GM12872 (cell line): ENCODE measurements at regions not wholly inside any gene's neighbourhood (a gene's known extent, or its start where the extent isn't known, plus 50 kb on each side); places are given as distances from the start of the nearest gene placed in this dataset.

Experiments used
- TF ChIP-seq, protein P1 (sequence below): IDR thresholded peaks from 3 replicates; pipeline ENCODE4 v1.5.1; 2011; ENCODE audit warnings: low read depth, mild to moderate bottlenecking, low read length, moderate library complexity; ENCODE audit not compliant: insufficient read depth

DNA sequence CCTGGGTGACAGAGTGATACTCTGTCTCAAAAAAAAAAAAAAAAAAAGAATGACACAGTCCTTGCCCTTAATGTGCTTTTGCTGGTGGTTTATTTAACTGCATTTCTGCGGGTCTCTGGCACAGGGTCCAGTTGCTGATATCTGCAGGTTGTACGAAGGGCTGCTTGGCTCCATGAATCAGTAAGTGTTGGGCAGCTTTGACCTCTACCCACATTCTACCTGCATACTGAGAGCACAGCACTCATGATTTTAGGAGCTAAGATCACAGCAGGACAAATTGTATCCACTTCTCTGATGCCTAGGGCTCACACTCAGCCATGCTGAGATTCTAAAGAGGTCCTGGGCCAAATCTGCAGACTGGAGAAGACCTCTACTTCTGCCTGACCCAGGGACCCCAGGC, 119.4 kb upstream of the MYCN start:
- TF ChIP-seq, protein P1, sequence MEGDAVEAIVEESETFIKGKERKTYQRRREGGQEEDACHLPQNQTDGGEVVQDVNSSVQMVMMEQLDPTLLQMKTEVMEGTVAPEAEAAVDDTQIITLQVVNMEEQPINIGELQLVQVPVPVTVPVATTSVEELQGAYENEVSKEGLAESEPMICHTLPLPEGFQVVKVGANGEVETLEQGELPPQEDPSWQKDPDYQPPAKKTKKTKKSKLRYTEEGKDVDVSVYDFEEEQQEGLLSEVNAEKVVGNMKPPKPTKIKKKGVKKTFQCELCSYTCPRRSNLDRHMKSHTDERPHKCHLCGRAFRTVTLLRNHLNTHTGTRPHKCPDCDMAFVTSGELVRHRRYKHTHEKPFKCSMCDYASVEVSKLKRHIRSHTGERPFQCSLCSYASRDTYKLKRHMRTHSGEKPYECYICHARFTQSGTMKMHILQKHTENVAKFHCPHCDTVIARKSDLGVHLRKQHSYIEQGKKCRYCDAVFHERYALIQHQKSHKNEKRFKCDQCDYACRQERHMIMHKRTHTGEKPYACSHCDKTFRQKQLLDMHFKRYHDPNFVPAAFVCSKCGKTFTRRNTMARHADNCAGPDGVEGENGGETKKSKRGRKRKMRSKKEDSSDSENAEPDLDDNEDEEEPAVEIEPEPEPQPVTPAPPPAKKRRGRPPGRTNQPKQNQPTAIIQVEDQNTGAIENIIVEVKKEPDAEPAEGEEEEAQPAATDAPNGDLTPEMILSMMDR = no peak

DNA sequence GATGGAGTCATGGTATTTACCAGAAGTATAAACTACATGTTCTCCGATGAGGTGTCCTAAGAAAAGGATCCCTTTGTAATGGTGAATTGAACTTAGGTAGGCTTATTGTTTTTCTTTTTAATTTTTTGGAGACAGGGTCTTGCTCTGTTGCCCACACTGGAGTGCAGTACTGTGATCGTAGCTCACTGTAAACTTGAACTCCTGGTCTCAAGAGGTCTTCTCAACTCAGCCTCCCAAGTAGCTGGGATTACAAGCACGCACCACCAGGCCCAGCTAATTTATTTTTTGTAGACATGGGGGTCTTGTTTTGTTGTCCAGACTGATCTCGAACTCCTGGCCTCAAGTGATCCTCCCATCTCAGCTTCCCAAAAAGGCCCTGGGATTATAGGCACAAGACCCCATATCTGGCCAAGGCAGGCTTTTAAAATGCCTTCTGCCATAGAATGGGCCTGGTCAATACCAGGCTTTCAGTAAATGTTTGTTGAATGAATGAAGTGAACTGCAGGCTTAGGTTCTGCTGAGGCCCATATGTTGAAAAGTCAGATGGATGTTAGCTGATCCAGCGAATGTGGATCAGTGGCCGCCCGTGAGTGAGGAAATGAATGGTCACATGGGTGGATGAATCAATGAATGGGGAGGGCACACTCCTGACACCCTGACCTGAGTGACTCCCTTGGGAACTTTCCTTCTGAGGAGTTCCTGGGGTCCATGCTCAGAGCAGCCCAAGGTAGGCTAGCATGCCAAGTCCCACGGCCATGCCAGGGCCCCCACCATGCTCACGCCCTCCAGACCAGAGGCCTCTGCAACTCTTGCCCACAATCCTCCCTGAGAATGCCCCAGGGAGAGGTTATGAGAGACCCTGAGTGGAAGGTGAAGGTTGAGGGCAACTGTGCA, 118.0 kb upstream of the MYCN start:
- TF ChIP-seq, protein P1 = no peak

DNA sequence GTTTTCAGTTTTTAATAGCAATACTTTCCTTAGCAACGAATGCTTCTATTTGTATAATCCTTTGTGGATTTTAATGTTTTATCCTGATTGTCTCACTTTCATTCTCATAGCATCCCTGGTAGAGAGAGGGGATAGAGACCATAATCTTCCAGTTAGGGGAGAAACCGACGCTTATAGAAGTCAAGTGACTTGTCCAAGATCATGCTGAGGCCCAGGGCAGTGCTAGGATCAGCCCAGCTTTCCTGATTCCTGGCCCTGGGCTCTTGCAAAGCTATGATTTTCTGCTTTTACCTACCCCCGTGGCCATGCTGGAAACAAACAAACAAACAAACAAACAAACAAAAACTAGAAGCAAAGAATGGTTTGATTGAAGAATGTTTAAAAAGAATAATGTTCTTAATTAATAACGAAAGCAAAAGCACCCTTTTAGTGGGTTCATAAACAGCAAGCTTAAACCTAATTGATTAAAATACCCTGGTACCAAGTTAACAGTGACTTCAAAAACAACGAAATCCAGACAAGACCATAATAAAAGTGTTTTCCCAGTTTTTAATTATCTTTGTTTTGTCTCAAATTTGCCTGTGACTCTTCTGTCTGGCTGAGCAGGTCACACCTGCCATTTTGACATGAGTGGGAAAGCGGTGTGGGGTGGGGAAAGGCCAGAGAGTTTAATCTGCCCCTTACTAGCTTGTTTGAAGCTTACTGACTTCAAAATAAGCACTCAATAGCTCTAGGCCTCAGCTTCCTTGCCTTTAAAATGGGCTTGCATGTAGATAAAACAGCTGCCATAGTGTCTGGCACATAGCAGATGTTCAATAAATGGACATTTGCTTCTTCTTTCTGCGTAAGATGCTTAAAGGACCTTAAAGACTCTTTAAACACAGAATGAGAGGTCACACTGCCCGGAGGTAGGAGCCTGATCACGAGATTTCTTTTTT, 116.6 kb upstream of the MYCN start:
- TF ChIP-seq, protein P1 = no peak

DNA sequence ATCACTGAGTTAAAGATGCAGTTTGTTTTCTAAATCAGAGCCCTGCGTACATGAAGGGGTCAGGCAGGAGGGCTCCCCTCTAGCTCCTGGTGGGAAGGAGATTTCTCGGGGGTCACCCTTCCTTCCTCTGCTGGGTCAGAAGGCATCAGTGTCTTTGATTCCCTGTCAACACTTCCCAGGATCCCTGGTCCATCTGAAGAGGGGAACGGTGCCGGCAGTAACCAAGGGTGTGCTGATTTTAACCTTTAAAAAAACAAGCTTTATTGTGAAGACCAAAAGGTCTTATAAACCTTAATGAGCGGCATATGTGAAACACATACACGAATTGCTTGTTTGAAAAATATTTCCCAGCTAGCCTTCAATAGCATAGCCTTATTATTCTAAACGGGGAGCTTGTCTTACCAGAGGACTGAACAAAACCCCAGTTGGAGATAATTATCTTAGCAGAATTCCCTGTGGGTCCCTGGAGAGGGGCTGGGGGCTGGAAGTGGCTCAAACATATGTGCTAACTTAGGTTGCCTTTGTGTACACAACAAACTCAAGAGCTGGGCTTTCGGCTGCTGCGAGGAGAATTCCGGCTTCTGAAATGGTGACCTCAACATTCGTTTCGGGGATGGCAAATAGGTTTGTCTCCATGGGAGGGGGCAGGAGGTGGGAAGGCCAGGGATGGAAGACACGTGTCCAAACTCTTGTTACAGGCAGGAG, 114.9 kb upstream of the MYCN start:
- TF ChIP-seq, protein P1 = no peak

DNA sequence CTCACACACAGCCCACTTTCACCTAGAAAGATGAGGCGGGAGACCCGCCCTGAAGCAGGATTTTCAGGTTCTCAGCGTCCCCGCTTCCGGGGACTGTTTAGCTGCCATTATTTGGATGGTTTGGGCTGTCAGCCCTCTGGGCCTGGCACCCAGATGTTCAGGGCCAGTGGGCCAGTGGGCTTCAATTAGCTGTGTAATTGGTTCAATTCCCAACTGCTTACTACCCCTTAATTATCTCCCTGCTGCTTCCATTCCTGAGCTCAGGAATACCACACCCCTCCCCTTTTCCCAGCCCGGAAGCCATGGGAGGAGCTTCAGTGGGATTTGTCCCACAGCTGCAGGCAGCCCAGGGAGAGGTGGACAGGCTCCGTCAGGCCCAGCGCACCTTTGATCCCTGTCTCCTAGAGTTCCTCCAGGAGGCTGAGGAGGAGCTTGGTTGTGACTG, 114.1 kb upstream of the MYCN start:
- TF ChIP-seq, protein P1 = no peak

DNA sequence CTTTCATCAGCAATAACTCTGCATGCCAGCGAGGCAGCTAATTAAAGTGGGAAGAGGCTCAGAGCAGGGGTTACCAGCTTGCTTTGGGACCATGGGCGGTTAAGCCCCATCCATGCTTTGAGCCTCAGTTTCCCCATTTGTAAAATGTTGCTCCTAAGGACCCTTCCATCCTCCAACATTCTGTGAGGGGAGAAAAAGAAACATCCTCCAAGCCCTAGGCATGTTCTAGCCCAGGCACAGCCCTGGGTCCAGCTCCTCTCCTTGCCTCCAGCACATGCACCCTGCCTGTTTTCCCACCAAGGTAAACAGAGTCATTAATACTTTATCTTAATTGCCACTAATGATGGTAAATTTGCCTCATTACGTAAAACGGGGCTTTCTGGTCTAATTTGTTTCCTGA, 113.3 kb upstream of the MYCN start:
- TF ChIP-seq, protein P1 = no peak
